NCI-H2171 treated with DMSO at 0.1 percent for 48 hours (cell line): ENCODE measurements at regions not wholly inside any gene's neighbourhood (a gene's known extent, or its start where the extent isn't known, plus 50 kb on each side); places are given as distances from the start of the nearest gene placed in this dataset.

ENCODE experiments used
- DNase-seq: peaks from one replicate; lab custom pipeline; 2025; lab: John Stamatoyannopoulos, UW

DNA sequence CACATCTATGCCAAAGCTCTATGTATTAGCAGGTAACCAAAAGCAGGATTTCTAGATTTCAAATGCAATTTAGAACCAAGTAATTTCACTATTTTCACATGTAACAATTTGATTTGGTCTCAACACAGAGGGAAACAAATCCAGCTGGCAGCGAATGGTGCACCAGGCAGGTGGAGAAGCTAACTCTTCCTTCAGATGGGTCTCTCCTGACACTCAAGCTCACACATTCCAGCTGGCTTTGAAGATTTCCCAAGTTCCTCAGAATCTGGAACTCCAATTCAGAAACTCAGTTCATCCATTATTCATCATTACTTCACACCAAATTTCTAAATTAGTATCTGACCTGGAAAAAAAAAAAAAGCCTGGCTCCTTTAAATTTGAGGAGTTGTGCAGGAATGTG is 318.1 kb upstream of the NECTIN3 start:
- no peak for DNase-seq

DNA sequence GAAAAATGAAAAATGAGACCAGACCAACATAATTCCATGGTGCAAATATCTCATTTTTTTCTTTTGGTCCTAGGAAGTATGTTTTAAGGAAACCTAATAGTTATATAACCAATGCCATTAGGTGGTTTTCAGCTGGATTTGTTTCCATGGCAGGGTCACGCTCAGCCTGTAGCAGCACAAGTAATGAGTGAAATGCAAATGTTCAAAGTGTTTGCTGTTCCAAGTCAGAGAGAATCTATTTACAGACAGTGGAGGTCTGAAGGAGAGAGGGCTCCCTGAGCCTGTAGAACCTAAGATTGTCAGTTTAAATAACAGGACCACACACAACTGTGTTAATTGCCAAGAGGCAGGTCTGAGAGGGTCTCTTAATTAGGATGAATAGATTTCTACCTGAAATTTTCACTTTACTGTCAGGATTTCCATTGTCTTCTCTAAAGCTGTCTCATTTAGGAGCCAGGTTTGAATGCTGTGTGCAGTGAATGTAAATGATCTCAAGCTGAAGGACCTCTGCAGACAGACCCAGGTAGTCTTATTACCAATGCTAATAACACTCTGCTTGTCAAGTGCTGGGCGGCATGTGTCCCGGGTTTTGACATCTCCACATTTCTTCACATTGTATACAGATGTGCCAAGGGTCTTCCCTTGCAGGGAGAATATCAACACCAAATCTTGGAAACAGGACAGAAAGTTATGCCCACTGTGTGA is 317.3 kb upstream of the NECTIN3 start:
- no peak for DNase-seq

DNA sequence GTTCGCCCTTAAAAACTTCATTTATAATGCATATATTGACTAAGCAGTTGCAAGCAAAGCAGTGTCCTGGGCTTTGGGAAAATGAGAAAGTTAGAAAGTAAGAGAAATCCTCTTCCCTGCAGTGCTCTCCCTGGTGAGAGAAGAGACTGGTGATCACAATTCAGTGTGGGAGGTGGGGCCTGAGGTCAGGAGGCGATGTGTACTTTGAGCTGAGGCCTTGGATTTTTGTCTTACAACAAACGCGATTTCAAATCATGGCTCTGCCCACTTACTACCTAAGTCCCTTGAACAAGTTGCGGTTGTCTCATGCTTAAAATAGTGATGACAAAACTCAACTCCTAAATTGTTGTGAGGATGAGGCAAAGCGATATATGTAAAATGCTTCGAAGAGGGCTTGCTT is 316.3 kb upstream of the NECTIN3 start:
- DNase-seq, result no peak

DNA sequence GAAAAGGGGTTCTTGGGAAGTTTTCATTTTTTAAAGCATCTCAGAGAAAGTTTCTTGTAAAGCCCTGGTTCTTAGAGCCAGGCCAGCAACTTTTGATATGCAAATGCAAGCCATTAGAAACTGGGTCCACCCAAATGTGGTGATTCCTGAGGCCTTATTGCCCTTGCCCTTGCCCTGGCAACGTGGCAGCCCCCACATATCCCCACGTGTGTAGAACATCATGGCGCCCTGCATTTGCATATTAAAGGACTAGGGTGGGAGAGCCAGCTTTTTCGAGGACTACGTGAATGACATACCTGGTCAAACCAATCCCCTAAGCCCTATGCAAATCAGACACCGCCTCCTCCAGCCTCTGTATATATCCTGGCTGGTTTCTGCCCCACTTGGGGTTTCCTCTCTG is 314.9 kb upstream of the NECTIN3 start:
- no peak for DNase-seq

DNA sequence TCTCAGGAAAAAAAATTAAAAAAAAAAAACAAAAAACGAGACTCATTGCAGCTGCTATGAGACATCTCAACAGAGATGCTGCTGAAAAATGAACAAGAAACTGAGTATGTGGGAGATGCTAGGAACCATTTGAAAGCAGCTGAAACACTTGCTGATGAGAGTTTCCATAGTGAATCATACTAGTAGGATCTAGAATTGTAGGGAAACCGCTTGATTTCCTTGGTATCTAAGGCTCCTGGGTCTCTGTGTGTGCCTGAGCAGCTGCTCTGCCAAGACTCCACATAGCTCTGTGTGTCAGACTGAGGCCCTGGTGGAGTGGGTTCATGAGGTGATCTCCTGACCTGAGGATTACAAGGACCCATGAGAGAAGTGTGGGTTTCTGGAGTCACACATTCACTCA is 313.4 kb upstream of the NECTIN3 start:
- no peak for DNase-seq

DNA sequence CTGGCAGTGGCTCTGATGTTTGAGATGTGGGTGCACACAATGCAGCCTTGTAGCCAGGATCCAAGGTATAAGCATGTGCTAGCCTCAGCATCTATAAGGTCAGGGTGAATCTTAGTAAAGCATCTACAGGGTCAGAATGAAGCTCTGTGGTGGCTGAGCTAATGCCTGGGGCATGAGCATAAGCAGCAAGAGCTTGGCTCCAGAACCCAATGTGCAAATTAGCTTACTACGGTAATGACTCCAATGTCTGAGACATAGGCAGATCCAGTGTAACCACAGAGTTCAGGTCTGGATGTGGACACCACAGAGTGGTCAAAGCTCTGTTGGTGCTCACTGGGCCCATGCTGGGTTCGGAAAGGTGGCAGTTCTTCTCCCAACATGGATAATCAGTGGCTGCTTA is 304.5 kb upstream of the NECTIN3 start:
- no peak for DNase-seq

DNA sequence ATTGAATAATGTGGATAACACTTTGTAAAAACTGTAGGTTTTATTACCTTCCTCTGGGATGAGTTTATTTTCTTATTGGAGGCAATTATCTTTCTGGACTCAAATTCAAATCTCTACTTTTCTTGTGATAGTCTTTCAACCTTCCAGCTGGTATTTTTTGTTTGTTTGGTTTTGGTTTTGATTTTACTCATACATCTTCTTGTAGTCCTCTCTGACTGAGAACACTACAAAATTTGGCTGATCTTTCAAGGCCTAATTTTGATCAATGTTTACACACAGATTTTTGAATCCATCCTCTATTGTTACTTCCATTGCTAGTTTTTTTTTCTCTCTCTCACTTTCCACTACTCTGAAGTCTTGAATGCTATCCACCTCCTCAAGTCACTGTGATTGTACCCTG is 303.8 kb upstream of the NECTIN3 start:
- no peak for DNase-seq

DNA sequence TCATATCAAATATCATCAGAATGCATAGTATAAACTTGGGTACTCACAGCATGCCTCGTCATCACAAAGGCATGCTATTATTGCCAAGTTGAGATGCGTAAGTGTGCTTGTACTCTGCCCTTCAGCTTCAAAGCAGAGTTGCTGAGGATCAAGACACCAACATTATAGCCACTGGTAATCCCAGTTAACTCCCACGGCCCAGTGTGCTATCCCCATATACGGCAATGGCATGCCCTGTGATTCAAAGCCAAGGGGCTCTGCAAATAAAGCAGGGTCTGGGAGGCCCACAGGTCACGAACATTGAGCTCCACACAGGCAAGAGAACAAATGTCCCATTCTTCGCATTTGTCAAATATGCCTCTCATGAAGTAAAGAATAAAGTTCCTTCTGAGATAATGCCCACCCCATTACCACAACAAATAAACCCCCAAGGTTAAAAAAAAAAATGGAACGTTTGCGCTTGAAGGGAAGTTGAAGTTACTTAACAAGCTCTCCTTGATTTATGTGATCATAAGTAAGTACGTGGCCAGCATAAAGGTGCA is 298.1 kb upstream of the NECTIN3 start:
- no peak for DNase-seq

DNA sequence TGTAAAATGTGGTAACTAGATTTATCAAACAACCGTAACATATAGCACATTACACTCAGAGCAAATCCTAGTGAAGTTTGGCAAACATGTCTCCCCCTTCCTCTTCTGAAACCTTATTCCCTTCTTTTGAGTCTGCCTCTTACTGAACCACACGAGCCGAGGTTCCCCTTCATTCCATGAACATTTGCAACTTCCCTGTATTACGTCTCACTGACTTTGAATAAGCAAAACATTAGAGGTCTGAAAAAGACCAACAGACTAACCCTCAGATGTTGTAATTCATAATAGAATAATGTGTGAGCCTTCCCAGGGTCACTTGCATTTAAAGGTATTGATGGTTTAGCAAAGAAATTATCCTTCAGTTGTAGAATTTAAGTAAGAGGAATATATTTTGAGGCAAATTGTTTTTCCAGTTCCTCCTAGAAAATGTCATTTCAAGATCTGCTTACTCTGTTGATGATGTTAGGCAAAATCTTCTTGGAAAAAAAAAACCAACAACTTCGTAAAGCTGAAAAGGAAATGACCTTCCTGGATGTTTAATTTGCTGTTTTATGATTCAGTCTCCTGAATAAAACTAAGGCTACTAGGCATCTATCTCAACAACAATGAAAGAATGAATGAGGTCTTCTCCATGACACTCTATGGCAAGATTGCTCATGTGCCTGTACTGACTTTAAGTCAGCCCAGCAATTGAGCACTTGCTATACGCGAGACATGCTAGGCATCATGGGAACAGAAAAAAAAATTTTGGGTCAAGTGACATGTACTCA is 296.9 kb upstream of the NECTIN3 start:
- no peak for DNase-seq

DNA sequence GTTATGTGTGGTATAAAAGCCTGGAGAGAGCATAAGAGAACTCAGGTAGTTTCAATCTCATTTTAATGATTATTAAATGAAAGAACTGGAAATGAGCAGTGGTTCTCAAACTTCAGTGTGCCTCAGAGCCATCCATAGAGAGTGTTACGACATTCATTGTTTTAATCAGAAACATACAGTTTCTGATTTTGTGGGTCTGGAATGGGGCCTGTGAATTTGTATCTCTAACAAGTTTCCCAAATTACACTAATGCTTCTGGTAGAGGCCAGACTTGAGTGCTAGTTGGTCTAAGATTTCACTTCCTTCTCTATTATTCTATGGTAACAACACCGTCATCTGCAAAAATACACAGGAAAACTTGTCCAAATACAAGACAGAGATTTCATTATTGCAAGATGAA is 292.0 kb upstream of the NECTIN3 start:
- no peak for DNase-seq

DNA sequence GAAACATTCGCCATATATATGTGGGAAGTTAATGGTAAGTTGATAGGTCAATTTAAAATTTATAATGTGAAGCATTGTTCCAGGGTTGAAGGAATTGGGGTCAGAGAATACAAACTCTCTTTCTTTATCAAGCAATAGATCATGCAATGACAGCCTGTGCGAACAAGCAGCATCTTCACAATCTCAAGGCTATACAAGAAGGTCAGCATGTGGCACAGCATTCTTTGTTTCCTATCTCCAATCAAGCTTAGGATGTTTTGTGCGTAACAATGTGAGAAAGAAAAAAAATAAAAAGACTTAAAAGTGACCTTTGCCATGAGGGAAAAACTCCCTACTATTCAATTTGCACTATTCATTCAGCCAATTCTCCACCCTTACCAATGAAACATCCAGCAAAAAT is 288.1 kb upstream of the NECTIN3 start:
- DNase-seq, result no peak

DNA sequence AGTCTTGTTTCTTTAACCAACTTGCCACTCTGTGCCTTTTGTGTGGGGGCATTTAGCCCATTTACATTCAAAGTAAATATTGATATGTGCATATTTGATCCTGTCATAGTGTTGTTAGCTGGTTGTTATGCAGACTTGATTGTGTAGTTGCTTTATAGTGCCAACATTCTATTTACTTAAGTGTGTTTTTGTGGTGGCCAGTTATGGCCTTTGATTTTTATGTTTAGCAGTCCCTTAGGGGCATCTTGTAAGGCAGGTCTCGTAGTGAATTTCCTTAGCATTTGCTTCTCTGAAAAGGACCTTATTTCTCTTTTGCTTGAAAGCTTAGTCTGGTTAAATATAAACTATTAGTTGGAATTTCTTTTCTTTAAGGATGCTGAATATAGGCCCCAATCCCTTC is 282.8 kb upstream of the NECTIN3 start:
- DNase-seq, result no peak

DNA sequence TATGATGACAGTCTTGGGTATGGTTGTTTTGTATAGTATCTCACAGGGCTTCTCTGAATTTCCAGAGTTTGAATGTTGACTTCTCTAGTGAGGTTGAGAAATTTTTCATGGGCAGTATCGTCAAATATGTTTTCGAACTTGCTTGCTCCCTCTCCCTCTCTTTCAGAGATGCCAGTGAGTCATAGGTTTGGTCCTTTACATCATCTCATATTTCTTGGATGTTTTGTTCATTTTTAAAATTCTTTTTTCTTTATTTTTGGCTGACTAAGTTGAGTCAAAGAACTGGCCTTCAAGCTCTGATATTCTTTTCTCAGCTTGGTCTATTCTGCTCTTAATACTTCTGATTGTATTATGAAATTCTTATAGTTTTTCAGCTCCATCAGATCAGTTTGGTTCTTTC is 282.3 kb upstream of the NECTIN3 start:
- no peak for DNase-seq

DNA sequence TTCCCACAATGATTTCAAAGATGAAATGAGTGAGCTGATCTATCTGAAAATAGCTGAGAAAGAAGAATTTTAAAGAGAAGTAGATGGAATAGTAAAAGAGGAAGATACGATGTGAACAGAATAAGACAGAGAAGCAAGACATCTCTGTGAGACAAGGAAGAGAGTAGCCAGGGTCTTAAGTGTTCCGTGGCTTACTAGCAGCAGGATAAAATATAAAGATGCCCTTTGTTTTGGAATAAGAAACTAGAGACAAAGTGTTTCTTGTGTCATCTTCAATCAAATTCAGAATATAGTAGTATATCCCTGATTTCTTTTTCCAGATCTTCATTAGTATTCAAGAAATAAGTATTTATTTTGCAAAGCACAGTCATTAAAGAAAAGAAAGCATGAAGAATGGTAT is 281.0 kb upstream of the NECTIN3 start:
- DNase-seq, result no peak

DNA sequence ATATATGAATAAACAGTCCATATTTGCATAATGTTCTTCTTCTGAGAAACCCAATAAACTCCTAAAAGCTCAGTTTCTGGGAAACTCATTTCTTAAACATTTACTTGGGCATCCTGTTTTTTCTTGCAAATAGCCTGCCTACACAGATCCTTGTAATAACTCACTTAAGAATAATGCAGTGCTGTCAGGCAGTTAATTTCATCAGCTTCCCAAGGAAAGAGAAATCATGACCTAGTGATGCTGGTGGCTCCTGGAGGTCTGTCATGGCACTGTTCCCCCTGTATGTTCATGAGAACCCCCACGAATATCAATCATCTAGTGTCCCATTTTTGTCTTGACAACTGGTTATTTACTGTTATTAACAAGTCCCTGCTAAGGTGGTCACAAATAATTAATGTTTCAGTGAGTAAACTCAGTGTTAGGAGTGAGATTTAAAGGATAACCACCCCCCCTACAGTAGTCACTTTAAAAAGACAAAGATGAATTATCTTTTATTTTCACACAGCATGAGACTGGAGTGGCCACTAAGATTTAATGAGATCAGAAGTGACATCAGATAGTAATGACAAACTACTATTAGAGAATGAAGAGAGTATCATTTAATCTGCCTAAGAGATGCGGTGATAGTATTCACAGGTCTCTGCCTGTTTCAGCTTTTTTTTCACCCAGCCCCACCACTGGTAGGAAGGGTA is 279.5 kb upstream of the NECTIN3 start:
- DNase-seq, result no peak

DNA sequence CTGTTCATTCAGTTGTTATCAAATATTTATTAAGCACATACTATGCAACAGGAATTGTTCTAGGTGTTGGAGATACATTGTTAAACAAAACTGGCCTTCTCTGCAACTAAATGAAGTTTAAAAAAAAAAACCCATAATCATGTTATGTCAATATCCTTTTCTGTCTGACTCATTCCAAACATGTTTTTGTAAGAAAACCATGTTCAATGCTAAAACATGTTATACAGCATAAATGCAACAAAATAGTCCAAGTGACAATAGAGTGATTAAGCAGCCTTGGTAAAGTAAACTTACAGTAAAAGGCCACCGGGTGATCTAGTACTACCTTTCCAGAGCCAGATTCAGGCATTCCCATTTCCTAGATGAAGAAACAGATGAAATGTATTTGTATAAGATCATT is 278.0 kb upstream of the NECTIN3 start:
- DNase-seq, result no peak

DNA sequence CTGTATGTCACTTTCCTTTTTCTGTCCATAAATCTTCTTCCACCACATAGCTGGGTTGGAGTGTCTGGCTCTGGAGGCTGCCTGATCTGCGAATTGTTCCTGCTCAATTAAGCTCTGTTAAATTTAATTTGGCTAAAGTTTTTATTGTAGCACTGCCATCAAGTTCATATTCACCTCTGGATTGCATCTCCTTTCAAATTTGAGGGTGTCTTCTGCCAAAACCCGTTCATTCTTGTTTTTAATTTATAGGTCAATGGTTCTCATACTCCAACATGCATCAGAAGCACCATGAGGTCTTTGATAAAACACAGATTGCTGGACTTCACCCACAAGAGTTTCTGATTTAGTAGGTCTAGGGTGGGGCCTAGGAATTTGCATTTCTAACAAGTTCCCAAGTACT is 276.5 kb upstream of the NECTIN3 start:
- no peak for DNase-seq

DNA sequence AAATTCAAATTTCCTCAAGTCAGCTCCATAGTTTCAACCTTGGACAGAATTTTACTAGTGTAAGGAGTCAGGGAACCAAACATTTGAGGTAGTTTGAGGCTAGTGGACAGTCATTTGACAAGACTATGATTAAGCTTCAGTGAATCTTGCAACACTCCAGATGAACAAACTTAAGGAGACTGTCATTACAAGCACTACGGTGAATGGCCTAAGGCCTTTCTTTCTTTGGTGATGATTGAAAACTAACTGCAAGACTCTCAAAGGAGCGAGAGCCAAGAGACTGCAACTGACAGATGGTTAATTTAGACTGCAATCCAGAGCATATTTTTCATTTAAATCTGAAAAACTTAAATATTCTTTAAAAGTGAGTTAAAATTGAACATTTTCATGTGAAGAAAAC is 272.3 kb upstream of the NECTIN3 start:
- no peak for DNase-seq

DNA sequence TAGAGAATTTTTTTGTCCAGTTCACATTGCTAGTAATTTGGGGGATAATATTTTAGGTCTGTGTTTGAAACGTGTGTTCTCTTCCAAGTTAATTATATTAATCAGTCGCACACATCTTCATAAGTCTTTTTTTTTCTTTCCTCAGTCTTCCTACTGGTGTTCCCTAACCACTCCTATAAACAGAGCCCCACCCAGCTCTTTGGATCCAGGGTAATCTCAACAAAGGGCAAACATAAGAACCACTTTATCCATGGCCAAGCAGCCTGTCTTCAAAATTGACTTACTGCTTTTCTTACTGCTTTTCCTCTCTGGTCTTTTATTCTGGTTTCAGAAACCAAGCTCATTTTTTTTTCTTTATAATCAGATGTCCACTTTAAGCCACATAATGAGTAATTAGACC is 266.8 kb upstream of the NECTIN3 start:
- DNase-seq, result no peak

DNA sequence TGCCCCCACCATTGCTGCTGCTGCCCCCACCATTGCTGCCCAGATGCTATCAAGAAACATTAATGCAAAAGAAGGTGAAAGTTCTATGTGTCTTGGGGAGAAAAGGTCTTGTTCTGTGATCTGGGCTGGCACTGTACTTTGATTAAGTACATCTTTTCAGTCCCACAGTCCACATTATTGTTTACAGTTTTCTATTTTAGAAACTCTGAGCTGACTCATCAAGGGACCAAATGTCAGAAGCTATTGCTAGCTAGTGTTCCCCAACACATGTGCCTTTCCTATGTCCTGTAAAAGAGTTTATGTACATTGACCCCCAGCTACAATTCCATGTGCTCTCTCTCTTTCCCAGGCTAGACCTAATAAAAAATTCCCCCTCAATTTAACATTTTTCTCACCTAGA is 264.7 kb upstream of the NECTIN3 start:
- no peak for DNase-seq

DNA sequence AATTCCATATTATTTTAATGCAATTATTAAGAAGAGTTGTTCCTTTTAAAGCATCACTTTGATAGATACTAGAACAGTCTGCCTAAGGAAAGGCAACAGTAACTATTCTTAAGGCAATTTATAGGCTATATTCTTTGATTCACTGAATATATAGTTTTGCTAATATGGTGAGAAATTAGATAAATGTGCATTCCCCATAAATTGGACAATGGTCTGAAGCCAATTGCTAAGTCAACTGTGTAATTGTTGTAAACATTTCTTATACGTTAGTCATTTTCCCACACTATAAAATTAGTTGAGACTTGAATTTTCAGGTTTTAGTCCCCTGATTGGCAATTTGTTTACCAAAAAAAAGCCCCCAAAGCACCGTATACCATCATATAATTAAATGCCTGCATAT is 263.0 kb upstream of the NECTIN3 start:
- DNase-seq, result no peak

DNA sequence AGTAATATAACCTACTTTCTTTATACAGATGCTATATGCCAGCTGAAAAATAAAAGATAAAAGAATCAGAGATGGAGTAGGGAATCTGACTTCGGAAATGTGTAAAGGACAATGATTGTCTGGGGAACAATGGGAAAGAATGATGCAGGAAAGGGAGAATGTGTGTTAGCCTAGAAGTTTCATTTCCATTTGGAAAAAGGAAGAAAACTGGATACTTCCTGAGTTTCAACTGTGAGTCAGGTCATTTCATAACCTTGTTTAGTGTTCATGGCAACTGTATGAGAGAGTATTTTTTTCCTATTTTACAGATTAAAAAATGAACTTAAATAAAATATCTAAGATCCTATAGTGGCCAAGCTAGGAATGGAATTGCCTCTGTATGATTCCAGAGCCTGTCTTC is 261.3 kb upstream of the NECTIN3 start:
- DNase-seq, result no peak

DNA sequence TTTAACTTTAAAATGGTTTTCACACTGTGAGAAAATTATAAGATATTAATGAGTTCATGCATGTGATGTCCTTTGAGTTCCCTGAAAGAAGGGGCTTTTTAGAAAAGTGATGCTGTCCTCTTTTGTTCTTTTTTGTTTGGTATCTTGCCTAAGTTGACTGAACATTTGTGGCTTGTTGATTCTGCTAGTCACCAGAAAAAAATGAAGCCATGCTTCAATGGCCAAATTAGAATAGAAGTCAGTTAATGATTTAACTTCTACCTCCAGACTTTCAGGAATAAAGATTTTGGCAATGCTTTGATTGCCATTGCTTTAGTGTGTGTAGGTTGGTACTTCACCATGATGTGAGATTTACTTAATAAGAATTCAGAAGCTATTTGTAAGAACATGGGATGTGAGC is 260.6 kb upstream of the NECTIN3 start:
- no peak for DNase-seq
